GM12878 (cell line): ENCODE measurements at regions not wholly inside any gene's neighbourhood (a gene's known extent, or its start where the extent isn't known, plus 50 kb on each side); places are given as distances from the start of the nearest gene placed in this dataset.

Experiments
- ATAC-seq: fragments of 200-7000 bp; cut with Tn5 transposase; 3 replicates; pipeline ENCODE4 v1.9.1; 2020; ENCODE audit warnings: mild to moderate bottlenecking, moderate library complexity
- BruUV-seq: library from RNA; stranded (reverse); fragments of 400-500 nt; replicated peaks from 2 replicates; lab custom pipeline; 2021; lab: Mats Ljungman, UMichigan
- CTCF ChIA-PET: fragments of 300-600 bp; sonication (Branson Sonifier 250); formaldehyde crosslinking; extraction: SDS; loops from one replicate; lab custom pipeline; 2021; ENCODE audit warnings: inconsistent platforms; lab: Yijun Ruan, JAX
- POLR2A ChIA-PET: fragments of 350-600 bp; formaldehyde crosslinking; extraction: SDS; loops from one replicate; lab custom pipeline; 2021; ENCODE audit warnings: inconsistent platforms; lab: Charles Lee
- RAD21 ChIA-PET: fragments of 300-600 bp; sonication (Branson Sonifier 250); formaldehyde crosslinking; loops from one replicate; lab custom pipeline; 2023; ENCODE audit warnings: antibody characterized with exemption; ENCODE audit not compliant: unreplicated experiment; lab: Charles Lee
- SMC1A ChIA-PET: fragments of 300-600 bp; sonication (Branson Sonifier 250); formaldehyde crosslinking; loops from one replicate; lab custom pipeline; 2023; ENCODE audit not compliant: unreplicated experiment, uncharacterized antibody; lab: Charles Lee
- DNase-seq: peaks from one replicate; pipeline ENCODE4 v3.0.0-alpha.2; 2011; ENCODE audit warnings: low read depth, low spot score
- FAIRE-seq: peaks from 3 replicates; lab custom pipeline; 2011; peaks lifted over from hg19 to GRCh38; lab: Jason Lieb, UNC
- H2AFZ ChIP-seq: 2 replicates; pipeline ENCODE4 v1.6.0; 2011; ENCODE audit warnings: low read depth, low read length, control low read depth; ENCODE audit not compliant: control insufficient read depth
- H3K27ac ChIP-seq: 2 replicates; pipeline ENCODE4 v1.5.1; 2011; ENCODE audit warnings: control low read depth; ENCODE audit not compliant: control insufficient read depth, insufficient read depth
- H3K27me3 ChIP-seq, 2 experiments: replicated peaks in 1 of 2; 2 replicates each; pipeline versions ENCODE4 v1.6.0 to v1.6.1; 2011; ENCODE audit warnings: low read length in 1 of 2; ENCODE audit not compliant: control insufficient read depth in 2 of 2, insufficient read depth in 2 of 2
- H3K36me3 ChIP-seq, 2 experiments: 2 replicates each; pipeline ENCODE4 v1.5.1; 2011; ENCODE audit warnings: low read length in 1 of 2; ENCODE audit not compliant: control insufficient read depth in 2 of 2, insufficient read depth in 2 of 2
- H3K4me1 ChIP-seq: 2 replicates; pipeline ENCODE4 v1.6.1; 2011; ENCODE audit warnings: mild to moderate bottlenecking, low read length, moderate library complexity, mixed read lengths; ENCODE audit not compliant: control insufficient read depth, insufficient read depth
- H3K4me2 ChIP-seq: 2 replicates; pipeline ENCODE4 v1.6.0; 2011; ENCODE audit warnings: control low read depth; ENCODE audit not compliant: control insufficient read depth, insufficient read depth
- H3K4me3 ChIP-seq: fragments of 200-600 bp; sonication (generic); 2 replicates; pipeline ENCODE4 v1.5.1; 2016
- H3K79me2 ChIP-seq: 2 replicates; pipeline ENCODE4 v1.6.0; 2011; ENCODE audit warnings: low read length; ENCODE audit not compliant: control insufficient read depth, insufficient read depth
- H3K9ac ChIP-seq: 2 replicates; pipeline ENCODE4 v1.8.0; 2011; ENCODE audit warnings: low read length, control low read depth, mixed read lengths; ENCODE audit not compliant: control insufficient read depth, insufficient read depth
- H3K9me3 ChIP-seq: replicated peaks from 3 replicates; pipeline ENCODE4 v1.5.1; 2011; ENCODE audit warnings: mild to moderate bottlenecking, low read length; ENCODE audit not compliant: control insufficient read depth, insufficient read depth
- H4K20me1 ChIP-seq: 2 replicates; pipeline ENCODE4 v1.6.0; 2011; ENCODE audit not compliant: control insufficient read depth, insufficient read depth
- BCL11A ChIP-seq: IDR thresholded peaks from 2 replicates; pipeline ENCODE4 v1.6.1; 2011; ENCODE audit warnings: low read depth, low read length
- BHLHE40 ChIP-seq, 2 experiments: fragments of 450-650 bp in 1 of 2; IDR thresholded peaks; 2 replicates each; pipeline ENCODE4 v1.6.1; 2011 to 2017; ENCODE audit warnings: low read depth in 2 of 2, borderline replicate concordance in 1 of 2, improper control_type of control experiment in 1 of 2, low read length in 1 of 2, mild to moderate bottlenecking in 1 of 2
- CBX5 ChIP-seq: sonication (generic); IDR thresholded peaks from 2 replicates; pipeline ENCODE4 v1.6.1; 2016; ENCODE audit warnings: low read depth, moderate library complexity, mild to moderate bottlenecking, inconsistent platforms
- EP300 ChIP-seq, 2 experiments: fragments of 150-350 bp in 1 of 2; IDR thresholded peaks; 2 replicates each; pipeline ENCODE4 v1.6.1; 2011 to 2012; ENCODE audit warnings: low read depth in 2 of 2, low read length in 2 of 2, borderline replicate concordance in 1 of 2, improper control_type of control experiment in 1 of 2, inconsistent platforms in 1 of 2; ENCODE audit not compliant: control insufficient read depth in 1 of 2
- HDAC2 ChIP-seq: fragments of 200-600 bp; sonication (generic); IDR thresholded peaks from 2 replicates; pipeline ENCODE4 v1.6.1; 2017
- MAX ChIP-seq: IDR thresholded peaks from 2 replicates; pipeline ENCODE4 v1.6.1; 2012; ENCODE audit warnings: low read depth, low read length, improper control_type of control experiment
- MXI1 ChIP-seq: fragments of 150-350 bp; IDR thresholded peaks from 2 replicates; pipeline ENCODE4 v1.6.1; 2011; ENCODE audit warnings: low read depth, mild to moderate bottlenecking, inconsistent platforms, low read length, improper control_type of control experiment
- NFIC ChIP-seq: IDR thresholded peaks from 2 replicates; pipeline ENCODE4 v1.6.1; 2012; ENCODE audit warnings: low read depth, mild to moderate bottlenecking, inconsistent platforms, low read length, moderate library complexity
- RAD21 ChIP-seq: IDR thresholded peaks from 2 replicates; pipeline ENCODE4 v1.6.1; 2011; ENCODE audit warnings: mild to moderate bottlenecking, low read depth, low read length, moderate library complexity; ENCODE audit not compliant: insufficient read depth
- SIX5 ChIP-seq: IDR thresholded peaks from 2 replicates; pipeline ENCODE4 v1.6.1; 2011; ENCODE audit warnings: mild to moderate bottlenecking, low read depth, low read length, moderate library complexity; ENCODE audit not compliant: severe bottlenecking
- SMAD1 ChIP-seq: fragments of 450-650 bp; IDR thresholded peaks from 2 replicates; pipeline ENCODE4 v1.6.1; 2018; ENCODE audit warnings: mild to moderate bottlenecking, low read depth; ENCODE audit not compliant: partially characterized antibody
- TARDBP ChIP-seq: IDR thresholded peaks from 2 replicates; pipeline ENCODE4 v1.6.1; 2016; ENCODE audit warnings: borderline replicate concordance
- ZBTB4 ChIP-seq: fragments of 450-650 bp; formaldehyde crosslinking; IDR thresholded peaks from 2 replicates; pipeline ENCODE4 v1.4.0; 2022; ENCODE audit warnings: mild to moderate bottlenecking, moderate library complexity
- ZNF207 ChIP-seq: fragments of 450-650 bp; IDR thresholded peaks from 2 replicates; pipeline ENCODE4 v1.6.1; 2014; ENCODE audit warnings: antibody characterized with exemption, mild to moderate bottlenecking, borderline replicate concordance
- WGBS: methylation state at CpG from one replicate; pipeline ENCODE4 v1.1.6; 2016; ENCODE audit warnings: low lambda C conversion rate; ENCODE audit not compliant: insufficient replicate concordance, insufficient coverage; ENCODE audit errors: missing lambda C conversion rate; 5-methylcytosine and 5-hydroxymethylcytosine counted together
- in situ Hi-C: fragments of 300-500 bp; cut with MboI; formaldehyde crosslinking; loops from 9 replicates; pipeline ENCODE4 v1.14.3; 2018; ENCODE audit warnings: mixed read lengths
- intact Hi-C: fragments of 100-400 bp; cut with micrococcal nuclease; formaldehyde crosslinking; loops from one replicate; pipeline ENCODE4 v1.14.2; 2022; ENCODE audit not compliant: unreplicated experiment

GRCh38 chr6:170160031-170160627 is 130.7 kb downstream of the DLL1 start:
- intact Hi-C loops, result no loop called here
- H3K4me2 ChIP-seq, result no peak overlapping the region
- no peak for ATAC-seq
- H3K27me3 ChIP-seq, result no peaks in the 10 kb centered on the region
- TF ChIP-seq RAD21 (no peak), SIX5 (no peak), ZBTB4 (no peak), HDAC2 (no peak), NFIC (no peak), CBX5 (no peak), TARDBP (no peak), ZNF207 (no peak), BCL11A (no peak), MXI1 (no peak), SMAD1 (no peak), MAX (no peak), BHLHE40 (IDR thresholded peaks at IDR 0.05; ENCODE audit: borderline replicate concordance in 1 of 2, low read depth in 2 of 2, low read length in 1 of 2) (no peak), EP300 (IDR thresholded peaks at IDR 0.05; ENCODE audit: borderline replicate concordance in 1 of 2, control insufficient read depth in 1 of 2, low read depth in 2 of 2, low read length in 2 of 2) (no peak)
- no peak for FAIRE-seq
- WGBS, result 88% methylated on average over 28 of the region's 40 CpGs
- no peaks in the 10 kb centered on the region for H3K79me2 ChIP-seq
- no peaks in the 10 kb centered on the region; the same call in 2 of the 3 replicates for H3K9me3 ChIP-seq
- CTCF ChIA-PET, result no interaction called here
- H3K27ac ChIP-seq, result no peak overlapping the region
- SMC1A ChIA-PET, result no interaction called here
- in situ Hi-C loops, result no loop called here
- no peaks in the 10 kb centered on the region for H3K4me1 ChIP-seq
- no peak for DNase-seq
- BruUV-seq, result no TSS peak
- RAD21 ChIA-PET, result no interaction called here
- no peak overlapping the region for H3K9ac ChIP-seq
- H4K20me1 ChIP-seq, result no peaks in the 10 kb centered on the region
- POLR2A ChIA-PET, result no interaction called here
- H3K4me3 ChIP-seq, result no peak overlapping the region
- H3K36me3 ChIP-seq, result no peaks in the 10 kb centered on the region
- no peak overlapping the region for H2AFZ ChIP-seq
